ENCODE measurements at regions not wholly inside any gene's neighbourhood (a gene's known extent, or its start where the extent isn't known, plus 50 kb on each side); places are given as distances from the start of the nearest gene placed in this dataset.

- TF ChIP-seq, protein P1, sequence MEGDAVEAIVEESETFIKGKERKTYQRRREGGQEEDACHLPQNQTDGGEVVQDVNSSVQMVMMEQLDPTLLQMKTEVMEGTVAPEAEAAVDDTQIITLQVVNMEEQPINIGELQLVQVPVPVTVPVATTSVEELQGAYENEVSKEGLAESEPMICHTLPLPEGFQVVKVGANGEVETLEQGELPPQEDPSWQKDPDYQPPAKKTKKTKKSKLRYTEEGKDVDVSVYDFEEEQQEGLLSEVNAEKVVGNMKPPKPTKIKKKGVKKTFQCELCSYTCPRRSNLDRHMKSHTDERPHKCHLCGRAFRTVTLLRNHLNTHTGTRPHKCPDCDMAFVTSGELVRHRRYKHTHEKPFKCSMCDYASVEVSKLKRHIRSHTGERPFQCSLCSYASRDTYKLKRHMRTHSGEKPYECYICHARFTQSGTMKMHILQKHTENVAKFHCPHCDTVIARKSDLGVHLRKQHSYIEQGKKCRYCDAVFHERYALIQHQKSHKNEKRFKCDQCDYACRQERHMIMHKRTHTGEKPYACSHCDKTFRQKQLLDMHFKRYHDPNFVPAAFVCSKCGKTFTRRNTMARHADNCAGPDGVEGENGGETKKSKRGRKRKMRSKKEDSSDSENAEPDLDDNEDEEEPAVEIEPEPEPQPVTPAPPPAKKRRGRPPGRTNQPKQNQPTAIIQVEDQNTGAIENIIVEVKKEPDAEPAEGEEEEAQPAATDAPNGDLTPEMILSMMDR (IDR thresholded peaks at IDR 0.05; ENCODE audit: low read depth, low read length, missing input control): no peak
- TF ChIP-seq SP1 (IDR thresholded peaks at IDR 0.05): no peak
- no peak for TF ChIP-seq REST (IDR thresholded peaks at IDR 0.05)
- TF ChIP-seq YY1 (IDR thresholded peaks at IDR 0.05): no peak
- TF ChIP-seq RXRA (IDR thresholded peaks at IDR 0.05): no peak
- TF ChIP-seq TAF1 (conservative IDR thresholded peaks at IDR 0.05): no peak
- TF ChIP-seq, protein P2, sequence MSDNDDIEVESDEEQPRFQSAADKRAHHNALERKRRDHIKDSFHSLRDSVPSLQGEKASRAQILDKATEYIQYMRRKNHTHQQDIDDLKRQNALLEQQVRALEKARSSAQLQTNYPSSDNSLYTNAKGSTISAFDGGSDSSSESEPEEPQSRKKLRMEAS (IDR thresholded peaks at IDR 0.05): no peak
- TF ChIP-seq GABPA (IDR thresholded peaks at IDR 0.05 in 1 of 2, conservative IDR thresholded peaks at IDR 0.05 in 1 of 2): no peak
- TF ChIP-seq, protein P3, sequence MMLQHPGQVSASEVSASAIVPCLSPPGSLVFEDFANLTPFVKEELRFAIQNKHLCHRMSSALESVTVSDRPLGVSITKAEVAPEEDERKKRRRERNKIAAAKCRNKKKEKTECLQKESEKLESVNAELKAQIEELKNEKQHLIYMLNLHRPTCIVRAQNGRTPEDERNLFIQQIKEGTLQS (IDR thresholded peaks at IDR 0.05): no peak
- no peak for TF ChIP-seq FOXA1 (IDR thresholded peaks at IDR 0.05)
Observed at GRCh38 chr9:116042321-116042720, 111.3 kb upstream of the PAPPA start.

All from liver (tissue), 3 donors.